CD4-positive, alpha-beta memory T cell (primary cell): ENCODE measurements at regions not wholly inside any gene's neighbourhood (a gene's known extent, or its start where the extent isn't known, plus 50 kb on each side); places are given as distances from the start of the nearest gene placed in this dataset.

ENCODE experiments used
- CTCF ChIA-PET: fragments of 350-600 bp; sonication (Branson Sonifier 250); formaldehyde crosslinking; loops from one replicate; lab custom pipeline; 2021; ENCODE audit warnings: inconsistent platforms; ENCODE audit not compliant: partially characterized antibody; lab: Charles Lee
- POLR2A ChIA-PET: fragments of 350-600 bp; sonication (Branson Sonifier 250); formaldehyde crosslinking; loops from one replicate; lab custom pipeline; 2021; ENCODE audit not compliant: partially characterized antibody; lab: Charles Lee
- DNase-seq, 5 donors: peaks; one replicate each; pipeline versions ENCODE4 v3.0.0 to v3.0.0-alpha.2; 2020 to 2022; ENCODE audit warnings: mixed read lengths in 1 of 5
- H3K27ac ChIP-seq: one replicate; pipeline ENCODE4 v1.7.0; 2013; ENCODE audit warnings: low read depth, low read length
- H3K27me3 ChIP-seq: 2 replicates; pipeline ENCODE4 v1.7.0; 2013; ENCODE audit warnings: mild to moderate bottlenecking, low read length, moderate library complexity; ENCODE audit not compliant: insufficient read depth
- H3K36me3 ChIP-seq: 2 replicates; pipeline ENCODE4 v1.7.0; 2013; ENCODE audit warnings: mild to moderate bottlenecking, low read length, moderate library complexity; ENCODE audit not compliant: insufficient read depth
- H3K4me1 ChIP-seq: 2 replicates; pipeline ENCODE4 v1.7.0; 2013; ENCODE audit warnings: mild to moderate bottlenecking, low read length, moderate library complexity; ENCODE audit not compliant: insufficient read depth
- H3K4me3 ChIP-seq, 2 donors: one replicate each; pipeline ENCODE4 v1.7.0; 2013; ENCODE audit warnings: low read length in 2 of 2, mild to moderate bottlenecking in 1 of 2
- H3K9me3 ChIP-seq, 2 donors: one replicate each; pipeline ENCODE4 v1.7.0; 2013; ENCODE audit warnings: low read length in 2 of 2, control low read depth in 1 of 2; ENCODE audit not compliant: control insufficient read depth in 1 of 2
- H3K27ac Mint-ChIP-seq, 7 donors: one replicate each; pipeline ENCODE4 v1.8.0; 2020 to 2021; ENCODE audit warnings: mixed read lengths in 7 of 7, mild to moderate bottlenecking in 6 of 7, inconsistent platforms in 3 of 7, moderate library complexity in 3 of 7
- H3K27me3 Mint-ChIP-seq, 2 donors: one replicate each; pipeline ENCODE4 v1.8.0; 2020 to 2021; ENCODE audit warnings: mixed read lengths in 2 of 2
- H3K36me3 Mint-ChIP-seq, 2 donors: one replicate each; pipeline ENCODE4 v1.8.0; 2020 to 2021; ENCODE audit warnings: mixed read lengths in 2 of 2, inconsistent platforms in 1 of 2, mild to moderate bottlenecking in 1 of 2
- H3K4me1 Mint-ChIP-seq, 4 donors: one replicate each; pipeline ENCODE4 v1.8.0; 2020 to 2021; ENCODE audit warnings: mixed read lengths in 4 of 4, mild to moderate bottlenecking in 1 of 4
- H3K4me3 Mint-ChIP-seq, 8 donors: one replicate each; pipeline ENCODE4 v1.8.0; 2020 to 2021; ENCODE audit warnings: mixed read lengths in 8 of 8, mild to moderate bottlenecking in 7 of 8, moderate library complexity in 6 of 8, inconsistent platforms in 3 of 8
- H3K9me3 Mint-ChIP-seq, 8 donors: one replicate each; pipeline ENCODE4 v1.8.0; 2020 to 2021; ENCODE audit warnings: mixed read lengths in 8 of 8, mild to moderate bottlenecking in 5 of 8, inconsistent platforms in 3 of 8, moderate library complexity in 1 of 8
- intact Hi-C: fragments of 100-400 bp; cut with micrococcal nuclease; formaldehyde crosslinking; loops from one replicate; pipeline ENCODE4 v1.15.1; 2023

DNA sequence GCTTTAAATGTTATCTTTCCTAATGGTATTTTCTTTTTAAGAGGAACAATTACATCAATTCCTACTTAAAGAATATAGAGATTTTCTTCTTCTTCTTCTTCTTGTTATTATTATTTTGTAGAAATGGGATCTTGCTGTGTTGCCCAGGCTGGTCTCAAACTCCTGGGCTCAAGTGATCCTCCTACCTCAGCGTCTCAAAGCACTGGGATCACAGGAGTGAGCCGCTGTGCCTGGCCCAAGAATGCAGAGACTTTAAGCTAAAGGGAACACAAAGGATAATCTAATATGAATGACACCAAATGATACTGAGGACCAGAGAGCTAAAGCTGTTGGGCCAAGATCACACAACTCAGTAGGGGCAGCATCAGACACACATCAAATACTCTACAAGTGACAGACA is 87.4 kb upstream of the FOXQ1 start:
- Mint-ChIP-seq H3K4me1 (no peaks in the 10 kb centered on the region), H3K27me3 (peaks cover 5% of the 10 kb centered on the region in 2 donors), H3K36me3 (no peaks in the 10 kb centered on the region), H3K27ac (no peak overlapping the region), H3K4me3 (no peak overlapping the region), H3K9me3 (no peaks in the 10 kb centered on the region)
- H3K27ac ChIP-seq, result no peak overlapping the region
- H3K36me3 ChIP-seq, result no peaks in the 10 kb centered on the region
- no peak for DNase-seq
- no peaks in the 10 kb centered on the region for H3K9me3 ChIP-seq
- ChIA-PET POLR2A (no interaction called here), CTCF (no interaction called here)
- no peak overlapping the region for H3K4me3 ChIP-seq
- no peaks in the 10 kb centered on the region for H3K27me3 ChIP-seq
- intact Hi-C loops, result no loop called here
- H3K4me1 ChIP-seq, result no peaks in the 10 kb centered on the region

DNA sequence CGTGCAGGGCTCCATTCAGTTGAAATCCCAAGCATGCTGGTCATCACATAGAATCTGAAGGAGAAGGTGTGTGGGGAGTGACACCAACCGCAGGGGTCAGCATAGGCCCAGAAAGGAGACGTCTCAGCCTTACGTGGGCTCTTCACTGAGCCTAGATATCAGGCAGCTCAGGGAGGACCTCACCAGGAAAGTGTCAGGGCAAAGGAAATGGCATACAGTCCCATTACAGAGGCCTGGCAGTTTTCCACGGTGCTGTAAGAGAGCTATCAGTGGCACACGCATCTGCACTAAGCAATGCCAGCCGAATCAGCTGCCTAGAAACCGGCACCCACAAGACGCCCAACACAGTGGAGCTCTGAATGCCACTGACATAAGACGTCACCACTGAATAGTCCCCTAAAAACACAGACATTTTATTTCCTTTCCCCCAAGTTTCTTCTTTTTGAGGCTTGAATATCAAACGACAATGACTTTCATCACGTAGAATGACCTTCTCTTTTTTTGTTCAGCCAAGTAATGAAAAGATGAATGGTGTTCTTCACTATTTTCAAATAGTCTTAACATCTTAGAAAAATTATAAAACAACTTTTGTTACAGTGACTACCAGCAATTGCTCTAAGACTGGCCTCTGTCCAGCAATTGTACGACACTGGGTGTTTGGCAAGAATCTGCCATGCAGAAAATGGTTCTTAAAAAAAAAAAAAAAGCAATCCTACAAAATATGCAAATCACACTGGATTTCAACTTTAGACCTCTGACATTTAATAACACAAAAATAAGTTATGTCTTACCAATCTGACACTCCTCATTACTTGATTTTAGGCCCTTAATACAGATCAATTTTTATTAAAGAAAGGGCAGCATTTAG is 88.9 kb upstream of the FOXQ1 start:
- H3K4me1 ChIP-seq, result no peaks in the 10 kb centered on the region
- H3K27me3 Mint-ChIP-seq, result peaks cover 2 to 3% of the 10 kb centered on the region in 2 donors
- H3K36me3 ChIP-seq, result no peaks in the 10 kb centered on the region
- ChIA-PET POLR2A (no interaction called here), CTCF (no interaction called here)
- DNase-seq, result no peak
- H3K9me3 Mint-ChIP-seq, result no peaks in the 10 kb centered on the region
- no peak overlapping the region for H3K27ac Mint-ChIP-seq
- no peaks in the 10 kb centered on the region for H3K4me1 Mint-ChIP-seq
- H3K36me3 Mint-ChIP-seq, result no peaks in the 10 kb centered on the region
- no peak overlapping the region for H3K4me3 ChIP-seq
- no peaks in the 10 kb centered on the region for H3K27me3 ChIP-seq
- no peaks in the 10 kb centered on the region for H3K9me3 ChIP-seq
- intact Hi-C loops, result no loop called here
- no peak overlapping the region for H3K27ac ChIP-seq
- no peak overlapping the region for H3K4me3 Mint-ChIP-seq

DNA sequence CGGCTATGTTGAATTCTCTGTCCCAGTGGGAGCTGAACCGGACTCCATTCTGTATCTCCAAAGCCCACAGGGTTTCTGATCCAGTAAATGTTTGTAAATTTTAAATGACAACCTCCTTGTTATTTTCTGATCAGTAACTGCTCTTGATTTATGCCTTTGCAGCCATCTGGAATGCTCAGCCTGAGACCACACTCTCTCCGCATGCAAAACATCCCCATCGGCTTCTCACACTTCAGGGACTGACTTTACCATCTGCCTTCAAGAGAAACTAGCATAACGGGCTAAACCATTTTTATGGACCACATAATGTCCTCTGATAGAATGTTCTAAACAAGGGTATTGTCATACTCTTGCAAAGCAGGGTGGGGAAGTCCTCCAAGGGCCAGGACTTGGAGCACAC is 94.5 kb upstream of the FOXQ1 start:
- intact Hi-C loops, result no loop called here
- Mint-ChIP-seq H3K36me3 (no peaks in the 10 kb centered on the region), H3K4me3 (no peak overlapping the region), H3K27ac (no peak overlapping the region), H3K9me3 (no peaks in the 10 kb centered on the region), H3K4me1 (no peaks in the 10 kb centered on the region), H3K27me3 (peaks cover 0 to 2% of the 10 kb centered on the region in 2 donors)
- DNase-seq, result no peak
- H3K27me3 ChIP-seq, result no peaks in the 10 kb centered on the region
- H3K27ac ChIP-seq, result no peak overlapping the region
- ChIA-PET CTCF (no interaction called here), POLR2A (no interaction called here)
- no peak overlapping the region for H3K4me3 ChIP-seq
- no peaks in the 10 kb centered on the region for H3K9me3 ChIP-seq
- no peaks in the 10 kb centered on the region for H3K4me1 ChIP-seq
- H3K36me3 ChIP-seq, result no peaks in the 10 kb centered on the region

DNA sequence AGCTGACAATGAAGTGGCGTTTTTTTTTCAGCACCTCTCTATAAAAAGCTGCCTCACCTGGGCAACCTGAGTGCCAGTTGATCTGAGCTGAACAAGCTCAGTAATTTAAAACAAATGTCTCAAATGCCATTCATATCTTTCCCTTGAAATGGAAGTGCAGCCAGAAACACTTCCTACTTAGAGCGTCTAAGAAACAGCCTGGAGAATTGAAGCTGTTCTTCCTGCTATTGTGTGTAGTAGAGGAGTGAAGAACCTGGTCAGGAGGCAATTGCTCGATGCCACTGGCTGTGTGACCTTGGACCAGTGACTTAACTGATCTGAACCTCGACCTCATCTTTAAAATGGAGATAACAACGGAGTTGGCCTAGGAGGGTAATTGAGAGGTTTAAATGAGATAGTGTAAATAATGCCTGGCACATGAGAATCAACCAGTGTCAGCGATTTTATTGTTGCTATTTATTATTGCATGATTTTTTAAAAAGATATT is 95.4 kb upstream of the FOXQ1 start:
- peaks cover 0 to 2% of the 10 kb centered on the region in 2 donors for H3K27me3 Mint-ChIP-seq
- no peak overlapping the region for H3K27ac Mint-ChIP-seq
- Histone ChIP-seq H3K9me3 (no peaks in the 10 kb centered on the region), H3K27ac (no peak overlapping the region), H3K4me3 (no peak overlapping the region), H3K36me3 (no peaks in the 10 kb centered on the region), H3K27me3 (no peaks in the 10 kb centered on the region), H3K4me1 (no peaks in the 10 kb centered on the region)
- no peaks in the 10 kb centered on the region for H3K9me3 Mint-ChIP-seq
- intact Hi-C loops, result no loop called here
- no peak for DNase-seq
- H3K4me3 Mint-ChIP-seq, result no peak overlapping the region
- ChIA-PET POLR2A (no interaction called here), CTCF (no interaction called here)
- H3K4me1 Mint-ChIP-seq, result no peaks in the 10 kb centered on the region
- H3K36me3 Mint-ChIP-seq, result no peaks in the 10 kb centered on the region

DNA sequence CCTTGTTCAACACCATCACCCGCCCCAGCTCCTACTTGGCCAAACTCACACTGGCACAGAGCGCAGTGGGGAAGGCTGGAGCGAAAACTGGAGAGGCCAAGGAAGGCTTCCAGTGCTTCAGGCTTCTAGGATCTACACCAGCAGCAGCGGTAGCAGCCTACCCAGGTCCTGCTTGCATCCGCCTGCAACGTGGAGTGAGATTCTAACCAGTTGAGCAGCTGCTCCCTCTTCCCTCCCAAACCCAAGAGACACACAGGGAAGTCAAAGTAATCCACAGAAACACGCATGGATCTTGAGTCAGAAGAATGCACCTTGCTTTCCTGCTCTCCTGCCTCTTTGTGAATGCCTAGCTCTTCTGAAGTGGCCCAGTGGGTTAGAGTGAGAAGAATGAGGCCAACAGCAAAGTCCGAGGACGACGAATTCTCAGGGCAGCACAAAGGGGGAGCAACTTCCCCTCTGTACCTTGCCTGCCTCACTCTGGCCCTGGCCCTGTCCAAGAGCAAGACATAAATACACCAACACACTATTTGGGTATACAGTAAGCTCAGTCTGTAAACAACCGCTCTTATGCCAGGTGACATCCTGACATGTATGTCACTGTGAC is 95.9 kb upstream of the FOXQ1 start:
- Histone ChIP-seq H3K4me3 (no peak overlapping the region), H3K36me3 (no peaks in the 10 kb centered on the region), H3K27me3 (no peaks in the 10 kb centered on the region), H3K9me3 (no peaks in the 10 kb centered on the region), H3K4me1 (no peaks in the 10 kb centered on the region), H3K27ac (no peak overlapping the region)
- H3K4me1 Mint-ChIP-seq, result no peaks in the 10 kb centered on the region
- ChIA-PET CTCF (no interaction called here), POLR2A (no interaction called here)
- DNase-seq, result no peak
- peaks cover 0 to 2% of the 10 kb centered on the region in 2 donors for H3K27me3 Mint-ChIP-seq
- H3K36me3 Mint-ChIP-seq, result no peaks in the 10 kb centered on the region
- no peak overlapping the region for H3K27ac Mint-ChIP-seq
- intact Hi-C loops, result no loop called here
- H3K9me3 Mint-ChIP-seq, result no peaks in the 10 kb centered on the region
- H3K4me3 Mint-ChIP-seq, result no peak overlapping the region

DNA sequence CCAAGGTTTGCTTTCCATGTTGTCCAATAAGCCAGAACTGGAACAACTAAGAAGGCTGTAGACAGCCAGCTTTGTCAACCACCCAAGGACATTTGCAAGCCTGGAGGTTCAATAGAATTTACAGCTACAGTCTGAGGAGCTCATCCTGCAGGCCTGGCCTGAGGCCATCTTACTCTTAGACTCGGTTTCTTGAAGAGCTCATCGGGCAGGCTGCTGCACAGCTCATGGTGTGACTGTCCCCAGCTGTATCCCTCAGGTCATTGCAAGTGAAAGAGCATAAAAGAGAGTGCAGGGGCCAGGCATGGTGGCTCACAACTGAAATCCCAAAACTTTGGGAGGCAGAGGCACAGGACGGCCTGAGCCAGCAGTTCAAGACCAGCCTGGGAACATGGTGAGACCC is 96.9 kb upstream of the FOXQ1 start:
- Mint-ChIP-seq H3K36me3 (no peaks in the 10 kb centered on the region), H3K4me3 (no peak overlapping the region), H3K27me3 (no peaks in the 10 kb centered on the region), H3K27ac (no peak overlapping the region), H3K4me1 (no peaks in the 10 kb centered on the region), H3K9me3 (no peaks in the 10 kb centered on the region)
- H3K9me3 ChIP-seq, result no peaks in the 10 kb centered on the region
- no peaks in the 10 kb centered on the region for H3K36me3 ChIP-seq
- H3K4me3 ChIP-seq, result no peak overlapping the region
- CTCF ChIA-PET, result no interaction called here
- intact Hi-C loops, result no loop called here
- no peak overlapping the region for H3K27ac ChIP-seq
- no peaks in the 10 kb centered on the region for H3K4me1 ChIP-seq
- peaks cover under 1% of the 10 kb centered on the region for H3K27me3 ChIP-seq
- POLR2A ChIA-PET, result no interaction called here
- DNase-seq, result no peak

DNA sequence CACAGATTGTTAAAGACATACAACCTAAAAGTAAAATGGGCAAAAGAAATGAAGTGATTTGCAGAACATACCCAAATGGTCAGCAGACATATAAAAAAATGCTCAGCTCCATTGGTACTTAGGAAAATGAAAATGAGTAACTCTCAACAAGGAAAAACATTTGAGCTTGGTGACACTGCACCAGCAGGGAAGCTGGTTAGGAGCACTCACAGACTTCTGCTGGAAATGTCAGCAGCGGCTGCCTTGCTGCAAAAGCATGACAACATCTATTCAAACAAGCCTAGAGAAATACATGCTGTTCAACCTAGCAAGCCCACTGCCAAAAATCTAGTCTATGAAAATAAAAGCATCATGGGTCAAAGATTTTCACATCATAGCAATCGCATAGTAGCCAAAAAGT is 99.0 kb upstream of the FOXQ1 start:
- Mint-ChIP-seq H3K9me3 (peaks cover 0 to 2% (median 0%) of the 10 kb centered on the region in 8 donors), H3K4me3 (no peak overlapping the region), H3K27ac (no peak overlapping the region), H3K27me3 (peaks cover 7 to 8% of the 10 kb centered on the region in 2 donors), H3K4me1 (no peaks in the 10 kb centered on the region), H3K36me3 (no peaks in the 10 kb centered on the region)
- no peaks in the 10 kb centered on the region for H3K9me3 ChIP-seq
- intact Hi-C loops, result no loop called here
- ChIA-PET POLR2A (no interaction called here), CTCF (no interaction called here)
- no peaks in the 10 kb centered on the region for H3K4me1 ChIP-seq
- no peak overlapping the region for H3K4me3 ChIP-seq
- H3K27me3 ChIP-seq, result peaks cover 9% of the 10 kb centered on the region
- no peak for DNase-seq
- H3K36me3 ChIP-seq, result no peaks in the 10 kb centered on the region
- H3K27ac ChIP-seq, result no peak overlapping the region
